Choroid plexus epithelial cell (primary cell): ENCODE measurements at regions not wholly inside any gene's neighbourhood (a gene's known extent, or its start where the extent isn't known, plus 50 kb on each side); places are given as distances from the start of the nearest gene placed in this dataset.

ENCODE experiments used
- DNase-seq: peaks from one replicate; pipeline ENCODE4 v3.0.0-alpha.2; 2010; ENCODE audit warnings: low read depth
- H3K4me3 ChIP-seq: 2 replicates; pipeline ENCODE4 v1.5.1; 2011; ENCODE audit warnings: low read depth, mild to moderate bottlenecking, control low read depth, low read length, moderate library complexity
- TF ChIP-seq, protein P1 (sequence below): conservative IDR thresholded peaks from 2 replicates; pipeline ENCODE4 v1.5.1; 2011; ENCODE audit warnings: low read depth, mild to moderate bottlenecking, control low read depth, inconsistent platforms, low read length, moderate library complexity

DNA sequence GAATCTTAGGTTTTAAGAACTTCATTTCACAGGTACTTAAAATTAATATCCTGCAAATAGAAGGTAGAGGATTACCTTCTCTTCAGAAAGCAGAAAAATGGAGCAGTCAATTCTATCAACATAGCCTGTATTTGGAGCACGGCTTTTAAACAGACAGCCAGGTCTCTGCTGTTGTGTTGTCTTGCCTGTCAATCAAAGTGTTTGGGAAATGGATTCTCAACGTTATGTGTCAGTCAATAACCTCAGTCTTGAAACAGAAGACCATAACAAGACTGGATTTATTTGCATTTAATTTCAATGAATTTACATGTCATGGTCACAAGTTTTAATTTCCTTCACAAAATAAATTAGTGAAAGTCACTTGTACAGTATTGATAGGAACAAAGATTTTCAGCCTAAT lies 51.9 kb upstream of the KRR1 start:
- no peak overlapping the region for H3K4me3 ChIP-seq
- TF ChIP-seq, protein P1, sequence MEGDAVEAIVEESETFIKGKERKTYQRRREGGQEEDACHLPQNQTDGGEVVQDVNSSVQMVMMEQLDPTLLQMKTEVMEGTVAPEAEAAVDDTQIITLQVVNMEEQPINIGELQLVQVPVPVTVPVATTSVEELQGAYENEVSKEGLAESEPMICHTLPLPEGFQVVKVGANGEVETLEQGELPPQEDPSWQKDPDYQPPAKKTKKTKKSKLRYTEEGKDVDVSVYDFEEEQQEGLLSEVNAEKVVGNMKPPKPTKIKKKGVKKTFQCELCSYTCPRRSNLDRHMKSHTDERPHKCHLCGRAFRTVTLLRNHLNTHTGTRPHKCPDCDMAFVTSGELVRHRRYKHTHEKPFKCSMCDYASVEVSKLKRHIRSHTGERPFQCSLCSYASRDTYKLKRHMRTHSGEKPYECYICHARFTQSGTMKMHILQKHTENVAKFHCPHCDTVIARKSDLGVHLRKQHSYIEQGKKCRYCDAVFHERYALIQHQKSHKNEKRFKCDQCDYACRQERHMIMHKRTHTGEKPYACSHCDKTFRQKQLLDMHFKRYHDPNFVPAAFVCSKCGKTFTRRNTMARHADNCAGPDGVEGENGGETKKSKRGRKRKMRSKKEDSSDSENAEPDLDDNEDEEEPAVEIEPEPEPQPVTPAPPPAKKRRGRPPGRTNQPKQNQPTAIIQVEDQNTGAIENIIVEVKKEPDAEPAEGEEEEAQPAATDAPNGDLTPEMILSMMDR = no peak
- no peak for DNase-seq

DNA sequence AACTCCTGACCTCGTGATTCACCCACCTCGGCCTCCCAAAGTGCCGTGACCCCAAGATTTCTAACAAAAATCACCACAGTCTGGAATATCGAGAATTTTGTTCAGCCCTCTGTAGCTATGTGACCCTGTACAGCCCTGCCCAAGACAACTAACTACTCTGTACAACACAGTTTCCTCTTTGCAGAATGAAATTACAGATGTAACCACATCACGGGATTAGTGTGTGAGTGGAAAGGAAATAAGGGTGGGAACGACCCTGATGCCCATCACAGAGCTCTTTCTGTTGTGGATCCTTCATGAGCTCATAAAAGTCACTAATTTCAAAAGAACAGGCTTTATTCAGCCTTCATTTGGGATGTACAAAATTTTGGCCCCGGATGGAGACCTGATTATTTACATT lies 50.5 kb upstream of the KRR1 start:
- peak; percentile 11 for DNase-seq
- TF ChIP-seq, protein P1 = no peak
- H3K4me3 ChIP-seq = no peak overlapping the region
